VCaP (cell line): ENCODE measurements at regions not wholly inside any gene's neighbourhood (a gene's known extent, or its start where the extent isn't known, plus 50 kb on each side); places are given as distances from the start of the nearest gene placed in this dataset.

ENCODE experiments used
- H3K27ac ChIP-seq: fragments of 450-650 bp; 2 replicates; pipeline ENCODE4 v1.5.1; 2017
- CTCF ChIP-seq: fragments of 450-650 bp; conservative IDR thresholded peaks from 2 replicates; pipeline ENCODE4 v1.5.1; 2017; ENCODE audit warnings: mild to moderate bottlenecking, moderate library complexity

- H3K27ac ChIP-seq = no peak overlapping the region
- no peak for TF ChIP-seq CTCF
These were observed 74.5 kb upstream of the QRFPR start for GRCh38 chr4:121455285-121455684.

- no peak for TF ChIP-seq CTCF
- no peak overlapping the region for H3K27ac ChIP-seq
These were observed 73.6 kb upstream of the QRFPR start for GRCh38 chr4:121454251-121454979.

- H3K27ac ChIP-seq = no peak overlapping the region
- TF ChIP-seq CTCF = no peak
These were observed 70.5 kb upstream of the QRFPR start for GRCh38 chr4:121451310-121451709.

GRCh38 chr4:121449416-121449815 is 68.6 kb upstream of the QRFPR start:
- H3K27ac ChIP-seq = no peak overlapping the region
- no peak for TF ChIP-seq CTCF

GRCh38 chr4:121448231-121448630 is 67.4 kb upstream of the QRFPR start:
- no peak for TF ChIP-seq CTCF
- no peak overlapping the region for H3K27ac ChIP-seq

GRCh38 chr4:121439669-121440068 is 58.9 kb upstream of the QRFPR start:
- no peak overlapping the region for H3K27ac ChIP-seq

More at GRCh38 chr4:121439669-121440068, 58.9 kb upstream of the QRFPR start:
- TF ChIP-seq CTCF = no peak
